Mammary epithelial cell (primary cell): ENCODE measurements at regions not wholly inside any gene's neighbourhood (a gene's known extent, or its start where the extent isn't known, plus 50 kb on each side); places are given as distances from the start of the nearest gene placed in this dataset.

Experiments
- EZH2 ChIP-seq: IDR thresholded peaks from 2 replicates; pipeline ENCODE4 v1.6.1; 2012; ENCODE audit warnings: low read length, inconsistent platforms, borderline replicate concordance
- TF ChIP-seq, protein P1 (sequence below), 2 donors: IDR thresholded peaks in 1 of 2; conservative IDR thresholded peaks in 1 of 2; 2 replicates each; pipeline ENCODE4 v1.5.1; 2011 to 2012; ENCODE audit warnings: inconsistent platforms in 2 of 2, low read length in 2 of 2, mild to moderate bottlenecking in 2 of 2, control low read depth in 1 of 2, low read depth in 1 of 2; ENCODE audit not compliant: insufficient read depth in 1 of 2; ENCODE audit errors: extremely low read depth in 1 of 2

DNA sequence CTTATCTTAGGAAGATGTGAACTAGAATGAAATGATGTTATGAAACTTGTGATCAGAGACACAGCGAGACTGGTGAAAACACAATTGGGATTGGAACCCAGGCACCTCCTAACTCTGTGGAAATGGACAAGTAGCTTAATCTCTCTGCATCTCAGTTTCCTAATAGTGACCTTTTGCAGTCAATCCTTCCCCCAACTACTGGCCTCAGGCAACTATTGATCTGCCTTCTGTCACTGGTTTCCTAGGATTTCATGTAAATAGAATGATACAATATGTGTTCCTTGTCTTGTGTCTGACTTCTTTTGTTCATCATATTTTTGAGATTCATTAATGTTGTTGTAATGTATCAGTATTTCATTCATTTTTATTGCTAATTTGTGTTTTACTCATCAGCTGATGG lies 341.7 kb downstream of the REEP3 start:
- TF ChIP-seq, protein P1, sequence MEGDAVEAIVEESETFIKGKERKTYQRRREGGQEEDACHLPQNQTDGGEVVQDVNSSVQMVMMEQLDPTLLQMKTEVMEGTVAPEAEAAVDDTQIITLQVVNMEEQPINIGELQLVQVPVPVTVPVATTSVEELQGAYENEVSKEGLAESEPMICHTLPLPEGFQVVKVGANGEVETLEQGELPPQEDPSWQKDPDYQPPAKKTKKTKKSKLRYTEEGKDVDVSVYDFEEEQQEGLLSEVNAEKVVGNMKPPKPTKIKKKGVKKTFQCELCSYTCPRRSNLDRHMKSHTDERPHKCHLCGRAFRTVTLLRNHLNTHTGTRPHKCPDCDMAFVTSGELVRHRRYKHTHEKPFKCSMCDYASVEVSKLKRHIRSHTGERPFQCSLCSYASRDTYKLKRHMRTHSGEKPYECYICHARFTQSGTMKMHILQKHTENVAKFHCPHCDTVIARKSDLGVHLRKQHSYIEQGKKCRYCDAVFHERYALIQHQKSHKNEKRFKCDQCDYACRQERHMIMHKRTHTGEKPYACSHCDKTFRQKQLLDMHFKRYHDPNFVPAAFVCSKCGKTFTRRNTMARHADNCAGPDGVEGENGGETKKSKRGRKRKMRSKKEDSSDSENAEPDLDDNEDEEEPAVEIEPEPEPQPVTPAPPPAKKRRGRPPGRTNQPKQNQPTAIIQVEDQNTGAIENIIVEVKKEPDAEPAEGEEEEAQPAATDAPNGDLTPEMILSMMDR (conservative IDR thresholded peaks at IDR 0.05 in 1 of 2, IDR thresholded peaks at IDR 0.05 in 1 of 2; ENCODE audit: extremely low read depth in 1 of 2, insufficient read depth in 1 of 2, low read depth in 1 of 2, low read length in 2 of 2), result no peak
- TF ChIP-seq EZH2, result no peak
